D721Med (cell line): ENCODE measurements at regions not wholly inside any gene's neighbourhood (a gene's known extent, or its start where the extent isn't known, plus 50 kb on each side); places are given as distances from the start of the nearest gene placed in this dataset.

Source experiments
- DNase-seq: peaks from one replicate; pipeline ENCODE4 v3.0.0; 2011; ENCODE audit warnings: low spot score; ENCODE audit not compliant: insufficient read length
- FAIRE-seq: peaks from 2 replicates; lab custom pipeline; 2011; peaks lifted over from hg19 to GRCh38; lab: Jason Lieb, UNC
- TF ChIP-seq, protein P1 (sequence below): IDR thresholded peaks from 2 replicates; pipeline ENCODE4 v1.5.1; 2012; ENCODE audit warnings: mild to moderate bottlenecking, control low read depth; ENCODE audit not compliant: insufficient read depth; ENCODE audit errors: missing control alignments

DNA sequence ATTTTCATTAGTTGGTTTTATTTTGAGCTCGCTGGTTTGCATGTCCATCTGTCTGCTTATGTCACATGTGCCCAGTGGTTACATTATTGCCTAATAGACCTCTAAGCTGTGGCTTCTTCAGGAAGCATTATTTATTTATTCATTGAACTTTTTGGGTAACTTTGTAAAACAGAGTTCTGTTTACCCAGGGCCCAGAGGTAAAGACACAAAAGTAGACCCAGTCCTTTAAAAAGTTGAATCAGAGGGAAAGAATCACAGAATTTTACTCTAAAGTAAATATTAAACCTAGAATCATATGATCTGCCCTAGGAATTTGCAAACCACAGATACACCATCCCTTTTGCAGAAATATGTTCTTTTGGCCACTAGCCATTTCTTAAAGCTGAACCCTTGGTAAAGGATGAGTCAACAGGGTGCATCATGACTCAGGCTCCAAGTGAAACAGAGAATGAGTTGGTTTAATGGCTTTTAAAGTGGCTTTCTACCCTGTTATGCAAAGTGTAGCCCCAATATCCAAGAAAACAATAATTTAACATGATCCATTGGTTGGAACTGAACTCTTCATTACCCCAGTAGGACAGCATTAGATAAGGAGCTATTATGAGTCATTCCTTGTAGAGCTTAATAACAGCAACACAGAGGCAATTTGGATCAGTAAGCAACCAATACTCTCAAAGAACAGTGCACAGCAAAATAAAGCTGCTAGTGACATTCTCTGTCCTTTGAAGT lies 236.3 kb downstream of the KCNJ2 start:
- FAIRE-seq (no peak), DNase-seq (no peak)
- TF ChIP-seq, protein P1, sequence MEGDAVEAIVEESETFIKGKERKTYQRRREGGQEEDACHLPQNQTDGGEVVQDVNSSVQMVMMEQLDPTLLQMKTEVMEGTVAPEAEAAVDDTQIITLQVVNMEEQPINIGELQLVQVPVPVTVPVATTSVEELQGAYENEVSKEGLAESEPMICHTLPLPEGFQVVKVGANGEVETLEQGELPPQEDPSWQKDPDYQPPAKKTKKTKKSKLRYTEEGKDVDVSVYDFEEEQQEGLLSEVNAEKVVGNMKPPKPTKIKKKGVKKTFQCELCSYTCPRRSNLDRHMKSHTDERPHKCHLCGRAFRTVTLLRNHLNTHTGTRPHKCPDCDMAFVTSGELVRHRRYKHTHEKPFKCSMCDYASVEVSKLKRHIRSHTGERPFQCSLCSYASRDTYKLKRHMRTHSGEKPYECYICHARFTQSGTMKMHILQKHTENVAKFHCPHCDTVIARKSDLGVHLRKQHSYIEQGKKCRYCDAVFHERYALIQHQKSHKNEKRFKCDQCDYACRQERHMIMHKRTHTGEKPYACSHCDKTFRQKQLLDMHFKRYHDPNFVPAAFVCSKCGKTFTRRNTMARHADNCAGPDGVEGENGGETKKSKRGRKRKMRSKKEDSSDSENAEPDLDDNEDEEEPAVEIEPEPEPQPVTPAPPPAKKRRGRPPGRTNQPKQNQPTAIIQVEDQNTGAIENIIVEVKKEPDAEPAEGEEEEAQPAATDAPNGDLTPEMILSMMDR = no peak

DNA sequence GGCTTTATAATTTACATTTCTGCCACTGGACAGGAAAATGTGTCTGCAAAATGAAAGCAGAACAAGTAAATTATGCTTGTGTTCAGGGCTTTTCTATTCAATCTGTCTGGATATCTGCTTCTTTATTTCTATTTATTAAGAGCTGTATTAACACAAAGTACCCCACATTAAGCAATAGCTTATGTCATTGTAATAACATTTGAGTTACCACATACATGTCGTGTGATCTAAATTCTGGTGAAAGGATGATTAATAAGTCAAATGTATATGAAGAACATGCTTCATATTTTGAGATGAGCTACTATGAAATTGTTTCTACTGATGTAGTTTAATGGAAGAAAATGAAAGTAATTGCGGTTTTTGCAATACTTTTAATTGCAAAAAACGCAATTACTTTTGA lies 238.2 kb downstream of the KCNJ2 start:
- FAIRE-seq (no peak), DNase-seq (no peak)
- TF ChIP-seq, protein P1 = no peak

DNA sequence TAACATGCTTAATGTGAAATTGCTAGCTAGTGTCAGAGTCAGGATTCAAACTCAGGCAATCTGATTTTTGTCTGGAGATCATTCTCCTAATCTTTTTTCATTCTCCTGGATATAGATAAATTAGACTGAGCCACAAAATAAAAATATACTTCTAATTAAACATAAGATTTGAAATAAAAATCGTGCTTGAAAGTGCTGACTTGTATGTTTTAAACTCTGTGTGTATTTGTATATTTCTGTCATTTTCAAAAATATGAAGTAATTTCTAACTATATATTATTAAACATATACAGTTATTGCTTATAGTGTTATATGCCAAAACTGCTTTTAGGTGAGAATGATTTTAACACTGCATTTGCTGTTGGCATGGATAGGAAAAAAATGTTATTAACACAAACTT lies 239.4 kb downstream of the KCNJ2 start:
- TF ChIP-seq, protein P1 = no peak
- DNase-seq = no peak
- no peak for FAIRE-seq

DNA sequence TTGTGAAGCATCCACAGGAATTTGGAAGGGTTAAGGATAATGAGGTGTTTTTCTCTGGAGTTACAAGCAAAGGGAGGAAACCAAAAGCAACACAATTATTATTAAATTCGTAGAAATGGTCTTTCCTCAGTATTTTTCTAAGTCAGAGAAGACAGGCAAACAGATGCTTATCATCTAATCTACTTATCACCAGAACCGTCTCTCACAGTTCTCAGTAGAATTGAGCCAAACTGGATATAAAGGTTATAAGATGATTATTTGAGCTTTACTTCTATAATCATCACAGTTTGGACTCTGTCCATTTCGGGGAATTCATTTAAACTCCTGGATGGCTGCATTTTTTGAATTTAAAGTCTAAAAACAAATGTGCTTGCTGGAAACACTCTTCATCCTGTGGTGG lies 245.0 kb downstream of the KCNJ2 start:
- TF ChIP-seq, protein P1 = no peak
- peak; percentile 84 for FAIRE-seq
- no peak for DNase-seq

DNA sequence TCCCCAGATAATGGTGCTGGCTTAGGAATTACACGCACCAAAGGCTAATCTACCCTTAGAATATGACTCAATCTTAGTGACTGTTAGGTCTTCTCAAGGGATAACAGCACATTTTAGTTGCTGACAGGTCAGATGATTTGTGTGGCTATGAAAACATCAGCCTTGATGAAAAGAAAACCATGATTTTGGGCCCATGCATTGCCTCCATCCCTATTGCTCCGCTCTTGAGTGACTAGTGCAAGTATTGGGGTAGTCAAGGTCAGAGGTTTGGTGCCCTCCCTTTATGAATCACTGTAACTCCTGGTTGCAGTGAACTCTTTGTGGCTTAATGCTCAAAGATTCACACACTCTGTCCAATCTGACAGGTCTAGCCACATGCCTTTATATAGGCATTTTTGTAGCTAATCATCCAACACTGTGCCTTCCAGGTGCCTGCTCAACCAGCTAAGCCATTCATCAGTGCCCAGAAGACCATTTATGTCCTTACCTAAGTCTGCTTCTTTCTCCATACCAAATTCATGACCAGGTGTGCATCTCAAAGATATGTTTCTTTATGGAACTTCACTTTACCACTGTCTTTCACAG lies 251.6 kb downstream of the KCNJ2 start:
- TF ChIP-seq, protein P1 = no peak
- FAIRE-seq (no peak), DNase-seq (no peak)

DNA sequence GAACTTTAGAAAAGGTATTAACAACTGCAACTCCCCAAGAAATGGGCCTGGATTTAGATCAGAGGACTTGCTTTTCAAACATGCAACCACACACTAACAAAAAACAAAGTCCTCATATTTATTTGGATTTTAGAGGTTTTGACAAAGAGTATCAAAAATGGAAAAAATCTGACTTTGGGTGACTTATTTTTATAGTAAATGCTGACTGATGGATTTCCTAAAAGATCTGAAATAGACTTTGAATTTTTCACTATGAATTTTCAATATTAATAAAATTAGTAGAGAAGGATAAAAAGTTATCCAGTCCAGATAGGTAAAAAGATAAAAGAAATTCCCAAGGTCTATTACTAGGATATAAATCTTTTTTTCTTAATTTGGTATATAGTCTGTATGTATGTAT lies 253.5 kb downstream of the KCNJ2 start:
- TF ChIP-seq, protein P1 = no peak
- FAIRE-seq (no peak), DNase-seq (no peak)

DNA sequence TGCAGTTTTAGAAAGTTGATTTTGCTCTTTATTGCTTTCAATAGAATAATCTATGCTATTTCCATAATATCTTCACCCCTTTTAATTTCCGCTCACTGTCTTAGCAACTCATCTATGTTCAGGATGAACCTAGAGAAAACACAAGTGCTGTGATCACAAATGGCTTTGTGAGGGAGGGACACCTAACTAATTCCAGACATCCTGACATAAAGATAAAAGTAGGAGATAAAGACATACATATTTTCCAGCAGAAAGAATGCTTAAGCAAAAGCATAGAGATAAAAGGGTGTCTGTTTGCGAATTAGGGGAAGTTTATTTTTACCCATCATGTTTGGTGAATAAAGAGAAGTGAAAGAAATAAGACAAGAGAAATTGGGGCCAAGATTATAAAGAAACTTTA lies 254.2 kb downstream of the KCNJ2 start:
- DNase-seq (no peak), FAIRE-seq (no peak)
- TF ChIP-seq, protein P1 = no peak
